B cell (primary cell): ENCODE measurements at regions not wholly inside any gene's neighbourhood (a gene's known extent, or its start where the extent isn't known, plus 50 kb on each side); places are given as distances from the start of the nearest gene placed in this dataset.

Experiments used
- ATAC-seq: fragments of 200-7000 bp; cut with Tn5 transposase; one replicate; pipeline ENCODE4 v1.10.0; 2021; ENCODE audit warnings: low read depth, mild to moderate bottlenecking, moderate number of reproducible peaks, moderate library complexity
- CTCF ChIA-PET: fragments of 350-600 bp; sonication (Branson Sonifier 250); formaldehyde crosslinking; loops from one replicate; lab custom pipeline; 2021; ENCODE audit warnings: antibody characterized with exemption, inconsistent platforms; lab: Charles Lee
- POLR2A ChIA-PET: fragments of 350-600 bp; sonication (Branson Sonifier 250); formaldehyde crosslinking; loops from one replicate; lab custom pipeline; 2021; ENCODE audit warnings: antibody characterized with exemption; lab: Charles Lee
- DNase-seq: peaks from one replicate; pipeline ENCODE4 v3.0.0; 2013
- H2AFZ ChIP-seq: 2 replicates; pipeline ENCODE4 v1.6.1; 2012; ENCODE audit warnings: mild to moderate bottlenecking, low read depth, low read length; ENCODE audit not compliant: insufficient read depth, poor library complexity, severe bottlenecking
- H3K27ac ChIP-seq, 2 donors: 1 replicate in 1 of 2; 2 replicates in 1 of 2; pipeline ENCODE4 v1.5.1; 2012 to 2013; ENCODE audit warnings: low read length in 2 of 2, mild to moderate bottlenecking in 2 of 2, moderate library complexity in 1 of 2
- H3K27me3 ChIP-seq, 4 experiments: fragments of 200-600 bp in 1 of 4; sonication (generic) in 1 of 4; replicated peaks in 1 of 4; 1 replicate in 2 of 4; 2 replicates in 2 of 4; pipeline versions ENCODE4 v1.6.1 to v1.7.0; 2013 to 2016; ENCODE audit warnings: low read length in 3 of 4, mild to moderate bottlenecking in 2 of 4, mixed read lengths in 1 of 4, moderate library complexity in 1 of 4; ENCODE audit not compliant: insufficient read depth in 4 of 4, control insufficient read depth in 3 of 4; ENCODE audit errors: control extremely low read depth in 1 of 4
- H3K36me3 ChIP-seq, 2 experiments: replicated peaks in 1 of 2; 1 replicate in 1 of 2; 2 replicates in 1 of 2; pipeline versions ENCODE4 v1.6.1 to v1.7.1; 2013; ENCODE audit warnings: low read length in 1 of 2; ENCODE audit not compliant: insufficient read depth in 2 of 2, control insufficient read depth in 1 of 2; ENCODE audit errors: control extremely low read depth in 1 of 2, extremely low read depth in 1 of 2
- H3K4me1 ChIP-seq, 2 donors: fragments of 200-600 bp in 1 of 2; sonication (generic) in 1 of 2; 1 replicate in 1 of 2; 2 replicates in 1 of 2; pipeline versions ENCODE4 v1.5.1 to v1.6.1; 2013 to 2017; ENCODE audit warnings: low read length in 2 of 2; ENCODE audit not compliant: control insufficient read depth in 2 of 2, insufficient read depth in 2 of 2
- H3K4me2 ChIP-seq: replicated peaks from 2 replicates; pipeline ENCODE3; 2012; ENCODE audit warnings: mild to moderate bottlenecking, low read depth, low read length; ENCODE audit not compliant: poor library complexity, severe bottlenecking
- H3K4me3 ChIP-seq, 5 experiments: fragments of 200-600 bp in 1 of 5; sonication (generic) in 1 of 5; 1 replicate in 3 of 5; 2 replicates in 2 of 5; pipeline versions ENCODE4 v1.5.1 to v1.7.0; 2011 to 2016; ENCODE audit warnings: low read length in 4 of 5, mild to moderate bottlenecking in 4 of 5, low read depth in 2 of 5, control low read depth in 1 of 5, moderate library complexity in 1 of 5; ENCODE audit not compliant: insufficient read depth in 1 of 5; ENCODE audit errors: control extremely low read depth in 1 of 5, extremely low read depth in 1 of 5
- H3K79me2 ChIP-seq: fragments of 200-600 bp; sonication (generic); one replicate; pipeline ENCODE4 v1.6.0; 2016; ENCODE audit warnings: low read length; ENCODE audit not compliant: control insufficient read depth, insufficient read depth
- H3K9ac ChIP-seq: fragments of 200-600 bp; sonication (generic); 2 replicates; pipeline ENCODE4 v1.6.1; 2017; ENCODE audit warnings: mild to moderate bottlenecking, low read length, moderate library complexity
- H3K9me3 ChIP-seq, 3 donors: one replicate each; pipeline versions ENCODE4 v1.6.1 to v1.7.1; 2013; ENCODE audit warnings: low read length in 2 of 3; ENCODE audit not compliant: control insufficient read depth in 2 of 3, insufficient read depth in 1 of 3; ENCODE audit errors: control extremely low read depth in 1 of 3
- H4K20me1 ChIP-seq: 2 replicates; pipeline ENCODE4 v1.6.0; 2012; ENCODE audit warnings: mild to moderate bottlenecking, low read length; ENCODE audit not compliant: insufficient read depth, control insufficient read depth, poor library complexity, severe bottlenecking
- H3K27ac Mint-ChIP-seq: one replicate; pipeline ENCODE4 v1.8.0; 2021; ENCODE audit warnings: mixed read lengths
- H3K27me3 Mint-ChIP-seq: one replicate; pipeline ENCODE4 v1.8.0; 2021; ENCODE audit warnings: mixed read lengths
- H3K4me1 Mint-ChIP-seq: one replicate; pipeline ENCODE4 v1.8.0; 2021; ENCODE audit warnings: mixed read lengths
- H3K4me3 Mint-ChIP-seq: one replicate; pipeline ENCODE4 v1.8.0; 2021; ENCODE audit warnings: mixed read lengths
- H3K9me3 Mint-ChIP-seq: one replicate; pipeline ENCODE4 v1.8.0; 2022; ENCODE audit warnings: mixed read lengths; ENCODE audit not compliant: insufficient read depth
- EZH2 ChIP-seq: IDR thresholded peaks from 2 replicates; pipeline ENCODE4 v1.6.1; 2012; ENCODE audit warnings: borderline replicate concordance, low read depth, mild to moderate bottlenecking, moderate library complexity, low read length; ENCODE audit not compliant: insufficient read depth, poor library complexity, severe bottlenecking
- WGBS: methylation state at CpG from one replicate; pipeline ENCODE4 v1.1.5; 2013; ENCODE audit warnings: missing lambda C conversion rate; ENCODE audit not compliant: insufficient coverage; 5-methylcytosine and 5-hydroxymethylcytosine counted together
- intact Hi-C: fragments of 100-400 bp; cut with micrococcal nuclease; formaldehyde crosslinking; loops from one replicate; pipeline ENCODE4 v1.10.0; 2022
- TF ChIP-seq, protein P1 (sequence below): fragments of 200-600 bp; IDR thresholded peaks from one replicate; pipeline ENCODE4 v1.8.0; 2022; ENCODE audit warnings: antibody characterized with exemption, mild to moderate bottlenecking

DNA sequence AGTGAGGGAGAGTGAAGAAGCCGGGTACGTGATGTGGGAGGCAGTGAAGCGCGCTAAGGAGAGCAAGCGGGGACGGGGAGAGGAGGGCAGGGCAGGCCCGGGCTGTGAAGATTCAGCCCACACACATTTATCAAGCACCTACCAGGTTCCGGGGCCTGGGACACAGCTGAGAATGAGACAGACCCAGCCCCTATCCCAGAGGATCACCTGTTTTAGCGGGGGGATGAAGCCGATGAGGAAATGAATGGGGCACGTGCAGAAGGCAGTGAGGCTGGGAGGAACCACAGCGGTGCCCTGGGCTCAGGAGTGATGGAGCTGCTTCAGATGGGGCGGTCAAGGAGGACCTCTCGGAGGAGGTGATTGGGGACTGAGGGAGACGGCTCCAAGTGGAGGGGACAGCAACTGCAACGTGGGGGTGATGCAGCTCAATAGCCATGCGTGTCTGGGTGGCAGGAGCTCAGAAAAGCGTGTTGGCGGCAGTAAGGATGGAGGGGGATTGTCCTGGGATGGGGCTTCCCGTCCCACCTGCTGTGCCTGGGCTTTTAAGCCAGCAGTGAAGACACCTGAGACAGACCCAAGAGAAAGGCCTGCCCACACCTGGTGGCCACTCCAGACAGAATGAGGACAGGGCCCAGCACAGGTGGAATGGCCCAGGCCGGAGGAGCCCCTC is 77.5 kb upstream of the UNC5A start:
- no peaks in the 10 kb centered on the region for H3K4me1 Mint-ChIP-seq
- Histone ChIP-seq H2AFZ (no peak overlapping the region), H3K4me3 (no peak overlapping the region), H3K27ac (no peak overlapping the region), H3K79me2 (no peaks in the 10 kb centered on the region), H3K9me3 (peaks cover 0 to 18% (median 0%) of the 10 kb centered on the region in 3 donors), H3K36me3 (no peaks in the 10 kb centered on the region), H4K20me1 (no peaks in the 10 kb centered on the region), H3K9ac (no peak overlapping the region), H3K4me1 (no peaks in the 10 kb centered on the region), H3K27me3 (peaks cover 0 to 15% (median 3%) of the 10 kb centered on the region in 4 experiments), H3K4me2 (no peak overlapping the region)
- CTCF ChIA-PET = no interaction called here
- POLR2A ChIA-PET = no interaction called here
- H3K4me3 Mint-ChIP-seq = no peak overlapping the region
- DNase-seq (no peak), ATAC-seq (no peak)
- H3K9me3 Mint-ChIP-seq = no peaks in the 10 kb centered on the region
- intact Hi-C loops = no loop called here
- peaks cover 49% of the 10 kb centered on the region for H3K27me3 Mint-ChIP-seq
- TF ChIP-seq, protein P1, sequence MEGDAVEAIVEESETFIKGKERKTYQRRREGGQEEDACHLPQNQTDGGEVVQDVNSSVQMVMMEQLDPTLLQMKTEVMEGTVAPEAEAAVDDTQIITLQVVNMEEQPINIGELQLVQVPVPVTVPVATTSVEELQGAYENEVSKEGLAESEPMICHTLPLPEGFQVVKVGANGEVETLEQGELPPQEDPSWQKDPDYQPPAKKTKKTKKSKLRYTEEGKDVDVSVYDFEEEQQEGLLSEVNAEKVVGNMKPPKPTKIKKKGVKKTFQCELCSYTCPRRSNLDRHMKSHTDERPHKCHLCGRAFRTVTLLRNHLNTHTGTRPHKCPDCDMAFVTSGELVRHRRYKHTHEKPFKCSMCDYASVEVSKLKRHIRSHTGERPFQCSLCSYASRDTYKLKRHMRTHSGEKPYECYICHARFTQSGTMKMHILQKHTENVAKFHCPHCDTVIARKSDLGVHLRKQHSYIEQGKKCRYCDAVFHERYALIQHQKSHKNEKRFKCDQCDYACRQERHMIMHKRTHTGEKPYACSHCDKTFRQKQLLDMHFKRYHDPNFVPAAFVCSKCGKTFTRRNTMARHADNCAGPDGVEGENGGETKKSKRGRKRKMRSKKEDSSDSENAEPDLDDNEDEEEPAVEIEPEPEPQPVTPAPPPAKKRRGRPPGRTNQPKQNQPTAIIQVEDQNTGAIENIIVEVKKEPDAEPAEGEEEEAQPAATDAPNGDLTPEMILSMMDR = no peak
- no peak for TF ChIP-seq EZH2
- no peak overlapping the region for H3K27ac Mint-ChIP-seq
- 80% methylated on average over 14 of the region's 21 CpGs for WGBS

DNA sequence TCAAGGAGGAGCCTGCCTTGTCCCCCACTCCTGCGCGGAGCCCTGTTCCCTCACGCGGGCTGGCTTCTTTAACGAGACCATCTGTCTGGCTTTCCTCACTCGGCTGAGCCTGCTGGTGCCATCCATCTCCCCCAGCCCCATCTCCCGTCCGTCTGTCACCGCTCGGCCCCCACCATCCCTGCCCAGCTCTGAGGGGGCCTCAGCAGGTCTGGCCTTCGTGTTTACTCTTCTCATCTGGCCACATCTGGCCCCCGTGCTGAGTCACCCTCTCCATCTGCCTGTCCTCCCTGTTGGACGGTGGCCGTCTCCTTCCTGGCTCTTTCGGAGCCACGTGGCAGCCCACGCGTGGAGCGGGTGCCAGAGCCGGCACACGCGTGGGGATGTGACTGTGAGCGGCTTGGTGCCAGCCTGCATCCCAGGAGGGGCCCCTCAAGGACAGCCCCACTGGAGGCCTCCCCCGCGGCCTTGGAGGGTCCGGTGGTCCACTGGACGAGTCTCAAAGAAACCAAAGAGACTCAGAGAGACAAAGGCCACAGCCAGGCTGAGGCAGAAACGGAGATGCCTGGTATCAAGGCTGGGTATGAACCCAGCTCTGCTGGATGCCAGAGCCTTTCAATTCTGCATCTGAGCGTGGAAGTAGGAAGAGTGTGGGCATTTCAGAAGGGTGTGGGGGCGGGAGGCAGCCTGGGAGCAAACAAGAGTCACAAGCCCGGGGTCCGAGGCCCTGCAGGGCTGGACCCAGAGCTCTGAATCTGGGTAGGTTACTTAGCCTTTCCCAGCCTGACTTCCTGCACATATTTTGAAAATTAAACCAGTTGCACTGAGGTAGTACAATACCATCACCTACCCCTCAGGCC is 76.7 kb upstream of the UNC5A start:
- Histone ChIP-seq H3K79me2 (no peaks in the 10 kb centered on the region), H4K20me1 (no peaks in the 10 kb centered on the region), H3K36me3 (no peaks in the 10 kb centered on the region), H3K4me2 (no peak overlapping the region), H3K9me3 (peaks cover 0 to 18% (median 0%) of the 10 kb centered on the region in 3 donors), H3K4me1 (no peaks in the 10 kb centered on the region), H3K9ac (no peak overlapping the region), H3K27ac (no peak overlapping the region), H3K27me3 (peaks cover 0 to 13% (median 3%) of the 10 kb centered on the region in 4 experiments), H3K4me3 (no peak overlapping the region), H2AFZ (no peak overlapping the region)
- POLR2A ChIA-PET = no interaction called here
- DNase-seq (no peak), ATAC-seq (no peak)
- no peaks in the 10 kb centered on the region for H3K9me3 Mint-ChIP-seq
- WGBS = 83% methylated on average over 29 of the region's 32 CpGs
- no peak overlapping the region for H3K27ac Mint-ChIP-seq
- TF ChIP-seq EZH2 = no peak
- TF ChIP-seq, protein P1 = no peak
- CTCF ChIA-PET = no interaction called here
- peaks cover 56% of the 10 kb centered on the region for H3K27me3 Mint-ChIP-seq
- no peak overlapping the region for H3K4me3 Mint-ChIP-seq
- intact Hi-C loops = no loop called here
- H3K4me1 Mint-ChIP-seq = no peaks in the 10 kb centered on the region
